MCF 10A (cell line): ENCODE measurements at regions not wholly inside any gene's neighbourhood (a gene's known extent, or its start where the extent isn't known, plus 50 kb on each side); places are given as distances from the start of the nearest gene placed in this dataset.

ENCODE experiments used
- BruUV-seq: library from RNA; stranded (reverse); fragments of 400-500 nt; replicated peaks from 2 replicates; lab custom pipeline; 2021; lab: Mats Ljungman, UMichigan
- CTCF ChIA-PET: fragments of 300-600 bp; sonication (Branson Sonifier 250); formaldehyde crosslinking; extraction: SDS; loops from one replicate; lab custom pipeline; 2021; ENCODE audit warnings: antibody characterized with exemption, inconsistent platforms; lab: Yijun Ruan, JAX
- POLR2A ChIA-PET: fragments of 300-600, 350-650 bp; sonication (Branson Sonifier 250); formaldehyde crosslinking; extraction: SDS; loops from one replicate; lab custom pipeline; 2020; ENCODE audit warnings: antibody characterized with exemption, inconsistent platforms; lab: Yijun Ruan, JAX
- DNase-seq: peaks from one replicate; pipeline ENCODE4 v3.0.0-alpha.2; 2018; ENCODE audit not compliant: unreplicated experiment
- H3K27ac Mint-ChIP-seq: one replicate; pipeline ENCODE4 v1.8.0; 2022; ENCODE audit warnings: mild to moderate bottlenecking, low read depth, mixed read lengths; ENCODE audit not compliant: unreplicated experiment
- H3K27me3 Mint-ChIP-seq: one replicate; pipeline ENCODE4 v1.8.0; 2022; ENCODE audit warnings: mixed read lengths; ENCODE audit not compliant: insufficient read depth, unreplicated experiment
- H3K36me3 Mint-ChIP-seq: one replicate; pipeline ENCODE4 v1.8.0; 2022; ENCODE audit warnings: mild to moderate bottlenecking, moderate library complexity, mixed read lengths; ENCODE audit not compliant: insufficient read depth, unreplicated experiment
- H3K4me1 Mint-ChIP-seq: one replicate; pipeline ENCODE4 v1.8.0; 2022; ENCODE audit warnings: mixed read lengths; ENCODE audit not compliant: insufficient read depth, unreplicated experiment
- H3K4me3 Mint-ChIP-seq: one replicate; pipeline ENCODE4 v1.8.0; 2022; ENCODE audit warnings: mild to moderate bottlenecking, moderate library complexity, mixed read lengths; ENCODE audit not compliant: unreplicated experiment
- H3K9me3 Mint-ChIP-seq: one replicate; pipeline ENCODE4 v1.8.0; 2022; ENCODE audit warnings: mixed read lengths; ENCODE audit not compliant: unreplicated experiment
- intact Hi-C: fragments of 100-400 bp; cut with micrococcal nuclease; formaldehyde crosslinking; loops from 2 replicates; pipeline ENCODE4 v1.14.1; 2022
- TF ChIP-seq, protein P1 (sequence below): fragments of 200-600 bp; IDR thresholded peaks from one replicate; pipeline ENCODE4 v1.8.0; 2022; ENCODE audit warnings: antibody characterized with exemption, mild to moderate bottlenecking; ENCODE audit not compliant: unreplicated experiment

DNA sequence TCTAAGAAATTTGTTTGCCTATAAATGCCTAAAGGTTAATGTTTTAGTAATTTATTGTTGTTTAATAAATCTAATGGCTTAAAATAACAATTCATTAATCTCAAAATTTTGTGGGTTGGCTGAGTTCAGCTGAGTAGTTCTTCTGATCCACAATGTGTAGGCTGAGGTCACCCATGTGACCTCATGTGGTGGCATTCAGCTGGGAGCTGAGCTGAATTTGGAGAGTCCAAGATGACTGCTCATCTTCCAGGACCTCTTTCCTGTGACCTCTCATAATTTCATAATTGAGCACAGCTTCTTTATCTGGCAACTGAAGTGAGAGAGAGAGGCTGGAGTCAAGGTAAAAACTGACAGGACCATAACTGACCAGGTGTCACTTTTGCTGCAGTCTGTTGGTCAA lies 132.4 kb downstream of the TXNL1 start:
- H3K36me3 Mint-ChIP-seq: no peaks in the 10 kb centered on the region
- TF ChIP-seq, protein P1, sequence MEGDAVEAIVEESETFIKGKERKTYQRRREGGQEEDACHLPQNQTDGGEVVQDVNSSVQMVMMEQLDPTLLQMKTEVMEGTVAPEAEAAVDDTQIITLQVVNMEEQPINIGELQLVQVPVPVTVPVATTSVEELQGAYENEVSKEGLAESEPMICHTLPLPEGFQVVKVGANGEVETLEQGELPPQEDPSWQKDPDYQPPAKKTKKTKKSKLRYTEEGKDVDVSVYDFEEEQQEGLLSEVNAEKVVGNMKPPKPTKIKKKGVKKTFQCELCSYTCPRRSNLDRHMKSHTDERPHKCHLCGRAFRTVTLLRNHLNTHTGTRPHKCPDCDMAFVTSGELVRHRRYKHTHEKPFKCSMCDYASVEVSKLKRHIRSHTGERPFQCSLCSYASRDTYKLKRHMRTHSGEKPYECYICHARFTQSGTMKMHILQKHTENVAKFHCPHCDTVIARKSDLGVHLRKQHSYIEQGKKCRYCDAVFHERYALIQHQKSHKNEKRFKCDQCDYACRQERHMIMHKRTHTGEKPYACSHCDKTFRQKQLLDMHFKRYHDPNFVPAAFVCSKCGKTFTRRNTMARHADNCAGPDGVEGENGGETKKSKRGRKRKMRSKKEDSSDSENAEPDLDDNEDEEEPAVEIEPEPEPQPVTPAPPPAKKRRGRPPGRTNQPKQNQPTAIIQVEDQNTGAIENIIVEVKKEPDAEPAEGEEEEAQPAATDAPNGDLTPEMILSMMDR: no peak
- no TSS peak for BruUV-seq
- no peaks in the 10 kb centered on the region for H3K9me3 Mint-ChIP-seq
- H3K4me1 Mint-ChIP-seq: peaks cover 8% of the 10 kb centered on the region
- ChIA-PET CTCF (no interaction called here), POLR2A (no interaction called here)
- H3K4me3 Mint-ChIP-seq: no peak overlapping the region
- no peak overlapping the region for H3K27ac Mint-ChIP-seq
- DNase-seq: no peak
- intact Hi-C loops: no loop called here
- H3K27me3 Mint-ChIP-seq: no peaks in the 10 kb centered on the region

DNA sequence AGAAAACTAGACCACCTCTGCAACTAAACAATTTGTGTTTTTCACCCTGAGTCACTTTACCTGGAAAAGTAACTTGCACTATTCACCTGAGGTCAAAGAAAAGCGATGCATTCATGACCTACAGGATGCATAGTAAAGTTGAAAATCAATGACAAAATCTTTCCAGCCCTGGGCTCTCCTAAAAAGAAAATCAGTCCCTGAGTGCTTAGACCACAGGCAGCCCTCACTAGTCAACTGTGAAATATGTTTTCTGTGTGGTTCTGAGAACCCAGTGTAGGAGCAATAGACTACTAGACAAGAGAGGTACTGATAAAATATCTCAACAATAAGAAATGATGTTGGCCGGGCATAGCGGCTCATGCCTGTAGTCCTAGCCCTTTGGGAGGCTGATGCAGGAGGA lies 133.1 kb downstream of the TXNL1 start:
- no peak overlapping the region for H3K27ac Mint-ChIP-seq
- ChIA-PET CTCF (no interaction called here), POLR2A (no interaction called here)
- H3K36me3 Mint-ChIP-seq: no peaks in the 10 kb centered on the region
- no peak overlapping the region for H3K4me3 Mint-ChIP-seq
- H3K27me3 Mint-ChIP-seq: no peaks in the 10 kb centered on the region
- DNase-seq: no peak
- H3K4me1 Mint-ChIP-seq: peaks cover 8% of the 10 kb centered on the region
- H3K9me3 Mint-ChIP-seq: no peaks in the 10 kb centered on the region
- BruUV-seq: no TSS peak
- TF ChIP-seq, protein P1: no peak
- intact Hi-C loops: no loop called here

DNA sequence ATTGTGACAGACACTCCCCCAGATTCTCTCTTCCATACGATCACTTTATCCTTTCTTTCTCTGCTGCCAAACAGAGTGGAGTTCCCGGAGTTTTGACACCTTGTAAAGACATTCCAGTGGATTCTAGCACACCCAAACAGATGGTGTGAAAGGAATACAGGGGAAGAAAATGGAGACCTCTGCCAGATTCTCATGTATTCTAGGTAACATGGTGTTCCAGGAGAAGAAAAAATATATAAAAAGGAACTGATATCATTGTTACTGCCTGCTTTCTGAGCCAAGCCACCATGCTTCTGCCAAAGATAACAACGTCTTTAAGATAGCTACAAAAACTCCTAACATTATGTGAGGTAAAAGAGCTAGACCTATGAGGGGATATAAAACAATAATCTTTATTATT lies 136.5 kb downstream of the TXNL1 start:
- POLR2A ChIA-PET: interaction anchor here (0.6 kb wide), 1 partner anchor 33 kb away, joined by 3 read pairs; no protein-coding TSS in a partner anchor
- no TSS peak for BruUV-seq
- Mint-ChIP-seq H3K36me3 (no peaks in the 10 kb centered on the region), H3K9me3 (no peaks in the 10 kb centered on the region), H3K4me3 (no peak overlapping the region), H3K27ac (peak overlapping the region; percentile 36), H3K27me3 (peaks cover 2% of the 10 kb centered on the region), H3K4me1 (peaks cover 8% of the 10 kb centered on the region)
- TF ChIP-seq, protein P1: no peak
- DNase-seq: no peak
- intact Hi-C loops: no loop called here
- CTCF ChIA-PET: no interaction called here

DNA sequence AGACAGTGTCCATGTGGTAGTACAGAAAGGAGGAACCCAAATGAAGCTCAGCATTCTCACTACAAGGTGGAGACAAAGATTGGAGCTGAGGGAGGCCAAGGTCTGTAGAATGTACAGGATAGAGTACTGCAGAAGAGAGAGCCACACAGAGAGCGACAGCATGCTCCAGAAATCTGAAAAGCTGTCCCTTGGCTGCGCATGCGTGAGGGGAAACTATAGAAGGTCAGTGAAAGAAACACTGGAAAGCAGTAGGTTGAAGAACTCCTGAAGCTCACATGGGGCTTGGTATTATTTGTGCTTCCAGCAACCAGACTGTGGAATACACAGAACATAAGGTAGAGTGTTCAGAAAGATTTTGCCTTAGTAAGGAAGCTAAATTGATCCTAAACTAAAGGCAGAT lies 142.5 kb downstream of the TXNL1 start:
- Mint-ChIP-seq H3K36me3 (no peaks in the 10 kb centered on the region), H3K4me1 (no peaks in the 10 kb centered on the region), H3K27ac (no peak overlapping the region), H3K9me3 (no peaks in the 10 kb centered on the region), H3K27me3 (peaks cover 12% of the 10 kb centered on the region), H3K4me3 (no peak overlapping the region)
- ChIA-PET CTCF (interaction anchor here (0.6 kb wide), 2 partner anchors 121 to 1592 kb away, joined by 3 to 4 read pairs; no protein-coding TSS in a partner anchor), POLR2A (no interaction called here)
- no TSS peak for BruUV-seq
- intact Hi-C loops: no loop called here
- DNase-seq: no peak
- TF ChIP-seq, protein P1: no peak
